ENCODE measurements at regions not wholly inside any gene's neighbourhood (a gene's known extent, or its start where the extent isn't known, plus 50 kb on each side); places are given as distances from the start of the nearest gene placed in this dataset.

DNA sequence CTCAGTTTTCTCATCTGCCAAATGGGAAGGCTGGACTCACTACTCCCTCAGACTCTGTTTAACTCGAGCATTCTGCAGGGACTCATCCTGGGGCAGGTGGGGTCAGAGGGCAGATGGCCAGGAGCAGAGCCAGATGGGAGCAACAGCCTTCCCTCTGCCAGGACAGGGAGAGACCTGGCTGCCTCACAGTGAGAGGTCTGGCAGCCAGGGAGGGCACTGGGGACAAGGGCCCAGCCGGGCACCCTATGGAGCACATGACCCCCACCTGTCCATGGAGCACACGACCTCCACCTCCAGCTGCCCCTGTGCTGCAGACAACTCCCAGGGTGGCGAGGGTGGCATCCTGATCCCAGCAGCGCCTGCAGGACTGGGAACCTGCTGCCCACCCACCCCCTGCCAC is 67.4 kb downstream of the IGLL1 start:
- Histone ChIP-seq H3K4me1 (ENCODE audit: control insufficient read depth in 1 of 2, insufficient read depth in 2 of 2, low read length in 2 of 2) (no peaks in the 10 kb centered on the region), H3K36me3 (ENCODE audit: control insufficient read depth in 1 of 2, insufficient read depth in 2 of 2, low read length in 2 of 2) (no peaks in the 10 kb centered on the region), H3K9me3 (ENCODE audit: control insufficient read depth in 1 of 2, low read length in 2 of 2) (no peaks in the 10 kb centered on the region), H3K27ac (ENCODE audit: low read length) (no peak overlapping the region), H3K4me3 (ENCODE audit: low read depth in 1 of 2, low read length in 2 of 2) (no peak overlapping the region), H3K27me3 (ENCODE audit: low read depth, low read length) (no peaks in the 10 kb centered on the region)

DNA sequence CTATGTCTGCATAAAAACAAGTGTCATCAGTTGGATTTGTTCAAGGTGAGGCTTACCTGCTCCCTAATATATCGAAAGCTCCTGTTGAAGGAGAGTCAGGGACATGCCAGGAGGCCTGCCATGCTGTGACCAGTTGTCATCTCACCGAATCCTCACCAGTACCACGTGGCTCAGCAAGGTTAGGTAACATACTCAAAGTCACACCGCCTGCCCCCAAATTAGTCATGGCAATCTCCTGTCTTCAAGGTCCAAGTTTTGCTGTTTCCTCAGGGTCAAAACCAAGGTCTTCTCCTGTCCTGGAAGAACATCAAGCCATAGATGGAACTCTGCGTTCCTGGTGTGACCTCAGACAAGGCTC is 67.8 kb downstream of the IGLL1 start:
- Histone ChIP-seq H3K36me3 (ENCODE audit: control insufficient read depth in 1 of 2, insufficient read depth in 2 of 2, low read length in 2 of 2) (no peaks in the 10 kb centered on the region), H3K27ac (ENCODE audit: low read length) (no peak overlapping the region), H3K9me3 (ENCODE audit: control insufficient read depth in 1 of 2, low read length in 2 of 2) (no peaks in the 10 kb centered on the region), H3K4me1 (ENCODE audit: control insufficient read depth in 1 of 2, insufficient read depth in 2 of 2, low read length in 2 of 2) (no peaks in the 10 kb centered on the region), H3K4me3 (ENCODE audit: low read depth in 1 of 2, low read length in 2 of 2) (no peak overlapping the region), H3K27me3 (ENCODE audit: low read depth, low read length) (no peaks in the 10 kb centered on the region)

DNA sequence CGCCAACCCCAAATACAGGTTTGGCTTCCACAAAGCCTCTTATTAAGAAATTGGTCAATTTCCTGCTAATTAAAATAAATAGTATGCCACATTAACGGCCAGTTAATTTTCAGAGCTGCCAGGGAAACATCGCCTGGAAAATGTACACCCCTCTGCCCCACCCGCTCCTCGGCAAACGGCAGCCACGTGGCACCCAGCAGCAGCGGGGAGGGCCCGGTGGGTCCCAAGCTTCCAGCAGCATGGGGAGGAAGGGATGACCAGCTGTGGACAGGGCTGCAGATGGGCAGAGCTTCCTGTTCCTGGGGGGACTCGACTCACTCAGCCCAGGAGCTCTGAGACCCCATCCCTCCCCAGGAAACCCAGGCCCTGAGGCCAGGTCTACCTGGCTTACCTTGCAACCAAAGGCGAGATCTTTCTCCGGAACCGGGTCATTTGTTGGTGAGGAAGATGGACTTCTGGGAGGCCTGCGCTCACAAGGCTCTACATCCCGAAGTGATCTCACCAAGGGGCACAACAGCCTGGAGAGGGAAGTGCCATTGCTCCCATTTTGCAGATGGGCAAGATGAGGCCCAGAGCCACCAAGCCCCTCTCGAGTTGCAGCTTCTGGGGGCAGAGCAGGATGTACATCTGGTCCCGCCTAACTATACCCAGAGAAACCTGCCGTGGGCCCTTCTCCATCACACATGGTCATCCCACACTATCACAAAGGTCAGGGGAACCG is 68.3 kb downstream of the IGLL1 start:
- H3K9me3 ChIP-seq (ENCODE audit: control insufficient read depth in 1 of 2, low read length in 2 of 2) = no peaks in the 10 kb centered on the region
- no peak overlapping the region for H3K27ac ChIP-seq (ENCODE audit: low read length)
- no peak overlapping the region for H3K4me3 ChIP-seq (ENCODE audit: low read depth in 1 of 2, low read length in 2 of 2)
- no peaks in the 10 kb centered on the region for H3K4me1 ChIP-seq (ENCODE audit: control insufficient read depth in 1 of 2, insufficient read depth in 2 of 2, low read length in 2 of 2)
- no peaks in the 10 kb centered on the region for H3K36me3 ChIP-seq (ENCODE audit: control insufficient read depth in 1 of 2, insufficient read depth in 2 of 2, low read length in 2 of 2)
- H3K27me3 ChIP-seq (ENCODE audit: low read depth, low read length) = no peaks in the 10 kb centered on the region

DNA sequence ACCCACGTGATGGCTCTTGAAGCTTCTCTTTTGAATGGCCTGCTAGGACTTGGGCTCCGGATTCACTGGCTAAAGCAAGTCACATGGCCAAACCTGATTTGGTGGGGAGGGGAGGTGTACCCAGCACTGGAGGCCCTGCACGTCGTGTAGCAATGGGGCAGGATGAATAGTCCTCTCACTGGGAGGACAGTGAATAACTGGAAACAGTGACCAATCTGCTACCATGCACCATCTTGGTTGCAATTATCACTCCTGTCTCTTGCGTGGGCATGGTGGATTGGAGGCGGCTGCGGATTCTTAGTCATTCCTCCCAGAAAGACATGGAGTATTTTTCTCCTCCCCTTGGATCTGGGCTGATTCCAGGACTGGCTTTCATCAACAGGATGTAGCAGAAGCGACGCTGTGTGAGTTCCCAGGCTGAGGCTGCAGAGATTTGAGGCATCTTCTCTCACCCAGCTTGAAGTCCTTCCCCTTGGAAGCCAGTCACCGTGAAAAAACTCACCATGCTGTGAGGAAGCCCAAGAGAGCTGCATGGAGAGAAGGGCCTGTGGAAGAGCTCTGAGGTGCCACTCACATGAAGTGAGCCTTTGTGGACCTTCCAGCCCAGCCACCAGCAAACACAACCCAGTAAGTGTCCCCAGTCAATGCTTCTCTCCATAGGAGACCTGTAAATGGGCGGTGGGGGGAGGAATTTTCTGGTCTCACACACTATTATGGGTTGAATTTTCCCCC is 70.4 kb downstream of the IGLL1 start:
- no peaks in the 10 kb centered on the region for H3K27me3 ChIP-seq (ENCODE audit: low read depth, low read length)
- no peaks in the 10 kb centered on the region for H3K36me3 ChIP-seq (ENCODE audit: control insufficient read depth in 1 of 2, insufficient read depth in 2 of 2, low read length in 2 of 2)
- H3K4me1 ChIP-seq (ENCODE audit: control insufficient read depth in 1 of 2, insufficient read depth in 2 of 2, low read length in 2 of 2) = no peaks in the 10 kb centered on the region
- H3K9me3 ChIP-seq (ENCODE audit: control insufficient read depth in 1 of 2, low read length in 2 of 2) = no peaks in the 10 kb centered on the region
- no peak overlapping the region for H3K27ac ChIP-seq (ENCODE audit: low read length)
- no peak overlapping the region for H3K4me3 ChIP-seq (ENCODE audit: low read depth in 1 of 2, low read length in 2 of 2)

DNA sequence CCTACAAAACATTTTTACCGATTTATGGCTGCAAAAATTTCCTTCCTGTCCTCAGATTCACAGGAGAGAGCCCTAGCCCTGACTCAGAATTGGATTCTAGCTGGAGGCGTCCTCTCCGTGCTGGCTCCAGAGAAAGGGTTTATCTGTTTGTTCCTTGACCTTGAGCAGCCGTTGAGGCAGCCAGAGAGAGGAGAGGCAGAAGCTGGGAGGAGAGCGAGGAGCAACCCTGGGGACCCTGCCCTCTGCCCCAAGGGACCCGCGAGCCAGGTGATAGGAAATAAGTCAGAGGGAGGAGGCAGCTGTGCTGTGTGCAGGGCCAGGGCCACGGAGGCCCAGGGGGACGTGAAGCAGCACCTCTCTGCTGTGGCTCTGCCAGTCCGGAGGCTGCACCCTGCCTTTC is 75.6 kb downstream of the IGLL1 start:
- no peak overlapping the region for H3K4me3 ChIP-seq (ENCODE audit: low read depth in 1 of 2, low read length in 2 of 2)
- H3K27me3 ChIP-seq (ENCODE audit: low read depth, low read length) = no peaks in the 10 kb centered on the region
- H3K36me3 ChIP-seq (ENCODE audit: control insufficient read depth in 1 of 2, insufficient read depth in 2 of 2, low read length in 2 of 2) = no peaks in the 10 kb centered on the region
- no peak overlapping the region for H3K27ac ChIP-seq (ENCODE audit: low read length)
- H3K9me3 ChIP-seq (ENCODE audit: control insufficient read depth in 1 of 2, low read length in 2 of 2) = no peaks in the 10 kb centered on the region
- H3K4me1 ChIP-seq (ENCODE audit: control insufficient read depth in 1 of 2, insufficient read depth in 2 of 2, low read length in 2 of 2) = no peaks in the 10 kb centered on the region

DNA sequence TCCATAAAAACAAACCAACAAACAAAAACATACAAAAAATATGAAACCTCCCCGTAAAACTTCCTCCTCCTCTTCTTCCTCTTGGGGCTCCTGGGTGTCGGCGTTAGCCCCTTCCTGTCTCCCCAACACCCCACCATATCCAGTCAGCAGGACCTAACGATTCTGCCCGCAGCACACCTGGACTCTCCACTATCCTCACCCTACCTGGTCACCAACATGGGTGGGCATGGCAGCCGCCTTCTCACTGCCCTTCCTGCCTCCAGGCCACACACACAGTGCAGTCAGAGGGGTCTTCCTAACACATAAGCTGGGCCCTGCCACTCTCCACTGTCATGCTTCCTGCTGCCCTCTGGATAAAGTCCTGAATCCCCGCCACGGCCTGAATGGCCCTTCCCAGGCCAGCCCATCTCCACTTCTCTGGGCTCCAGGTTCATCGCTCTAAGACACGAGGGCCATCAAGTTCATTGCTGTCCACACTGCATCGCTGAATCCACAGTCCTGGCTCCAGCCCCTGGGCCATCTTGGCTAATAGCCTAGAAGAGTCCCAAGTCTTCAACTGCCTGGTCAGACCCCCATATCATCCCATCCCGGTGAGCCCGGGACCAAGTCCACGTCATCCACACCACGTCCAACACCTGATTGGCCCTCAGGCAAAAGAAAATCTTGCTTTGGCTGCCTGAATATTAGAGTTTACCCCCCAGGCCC is 76.2 kb downstream of the IGLL1 start:
- no peak overlapping the region for H3K4me3 ChIP-seq (ENCODE audit: low read depth in 1 of 2, low read length in 2 of 2)
- no peaks in the 10 kb centered on the region for H3K9me3 ChIP-seq (ENCODE audit: control insufficient read depth in 1 of 2, low read length in 2 of 2)
- no peaks in the 10 kb centered on the region for H3K36me3 ChIP-seq (ENCODE audit: control insufficient read depth in 1 of 2, insufficient read depth in 2 of 2, low read length in 2 of 2)
- H3K4me1 ChIP-seq (ENCODE audit: control insufficient read depth in 1 of 2, insufficient read depth in 2 of 2, low read length in 2 of 2) = no peaks in the 10 kb centered on the region
- H3K27me3 ChIP-seq (ENCODE audit: low read depth, low read length) = no peaks in the 10 kb centered on the region
- no peak overlapping the region for H3K27ac ChIP-seq (ENCODE audit: low read length)

DNA sequence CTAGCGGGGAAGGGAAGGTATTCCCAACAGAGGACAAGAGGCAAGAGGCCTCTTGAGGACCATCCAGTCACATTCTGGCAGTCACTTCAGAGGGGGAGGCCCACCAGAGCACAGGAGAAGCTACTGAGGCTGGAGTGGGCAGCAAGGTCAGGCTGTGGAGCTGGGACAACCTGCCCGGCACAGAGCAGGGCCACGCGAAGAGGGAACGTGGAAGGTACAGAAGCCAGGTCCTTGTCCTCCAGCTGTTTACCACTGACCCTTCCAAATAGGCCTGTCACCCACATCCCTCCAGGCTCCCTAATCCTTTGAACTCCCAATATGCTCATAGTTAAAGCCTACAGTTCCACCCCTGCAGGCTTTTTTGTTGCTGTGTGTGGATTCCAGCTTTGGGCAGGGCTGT is 76.9 kb downstream of the IGLL1 start:
- Histone ChIP-seq H3K36me3 (ENCODE audit: control insufficient read depth in 1 of 2, insufficient read depth in 2 of 2, low read length in 2 of 2) (no peaks in the 10 kb centered on the region), H3K27ac (ENCODE audit: low read length) (no peak overlapping the region), H3K4me1 (ENCODE audit: control insufficient read depth in 1 of 2, insufficient read depth in 2 of 2, low read length in 2 of 2) (no peaks in the 10 kb centered on the region), H3K4me3 (ENCODE audit: low read depth in 1 of 2, low read length in 2 of 2) (no peak overlapping the region), H3K27me3 (ENCODE audit: low read depth, low read length) (no peaks in the 10 kb centered on the region), H3K9me3 (ENCODE audit: control insufficient read depth in 1 of 2, low read length in 2 of 2) (no peaks in the 10 kb centered on the region)

DNA sequence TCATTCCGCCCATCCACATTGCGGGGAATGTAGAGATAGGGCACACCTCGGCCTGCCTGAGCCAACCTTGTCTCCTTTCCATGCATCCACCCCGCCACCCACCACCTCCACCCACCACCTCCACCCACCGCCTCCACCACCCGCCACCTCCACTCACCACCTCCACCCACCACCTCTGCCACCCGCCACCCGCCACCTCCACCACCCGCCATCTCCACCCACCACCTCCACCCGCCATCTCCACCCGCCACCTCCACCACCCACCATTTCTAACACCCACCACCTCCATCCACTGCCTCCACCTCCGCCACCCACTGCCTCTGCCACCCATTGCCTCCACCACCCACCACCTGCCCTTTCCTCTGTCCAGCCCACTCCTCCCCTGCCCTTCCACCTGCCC is 78.4 kb downstream of the IGLL1 start:
- no peak overlapping the region for H3K4me3 ChIP-seq (ENCODE audit: low read depth in 1 of 2, low read length in 2 of 2)

DNA sequence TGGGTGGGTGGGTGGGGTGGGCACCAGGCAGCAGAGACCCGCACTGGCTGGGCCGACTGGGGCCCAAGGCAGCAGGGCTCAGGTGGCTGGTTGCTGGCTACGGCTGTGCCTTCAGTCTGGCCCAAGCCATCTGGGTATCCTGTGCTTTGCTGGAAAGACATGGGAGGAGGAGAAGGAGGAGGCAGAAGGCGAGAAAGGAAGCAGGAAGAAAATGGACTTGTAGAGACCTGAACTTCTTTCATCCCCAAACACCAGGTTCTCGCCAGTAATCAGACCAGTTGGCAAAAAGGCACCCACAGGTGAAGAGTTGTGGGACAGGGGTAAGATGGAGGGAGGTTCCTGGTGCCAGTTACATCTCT is 78.8 kb downstream of the IGLL1 start:
- H3K27ac ChIP-seq (ENCODE audit: low read length) = no peak overlapping the region
- H3K4me3 ChIP-seq (ENCODE audit: low read depth in 1 of 2, low read length in 2 of 2) = no peak overlapping the region
- H3K9me3 ChIP-seq (ENCODE audit: control insufficient read depth in 1 of 2, low read length in 2 of 2) = no peaks in the 10 kb centered on the region
- no peaks in the 10 kb centered on the region for H3K36me3 ChIP-seq (ENCODE audit: control insufficient read depth in 1 of 2, insufficient read depth in 2 of 2, low read length in 2 of 2)
- no peaks in the 10 kb centered on the region for H3K4me1 ChIP-seq (ENCODE audit: control insufficient read depth in 1 of 2, insufficient read depth in 2 of 2, low read length in 2 of 2)
- no peaks in the 10 kb centered on the region for H3K27me3 ChIP-seq (ENCODE audit: low read depth, low read length)

More for the DNA sequence above, 78.4 kb downstream of the IGLL1 start:
- no peaks in the 10 kb centered on the region for H3K9me3 ChIP-seq (ENCODE audit: control insufficient read depth in 1 of 2, low read length in 2 of 2)
- no peak overlapping the region for H3K27ac ChIP-seq (ENCODE audit: low read length)
- no peaks in the 10 kb centered on the region for H3K27me3 ChIP-seq (ENCODE audit: low read depth, low read length)
- no peaks in the 10 kb centered on the region for H3K4me1 ChIP-seq (ENCODE audit: control insufficient read depth in 1 of 2, insufficient read depth in 2 of 2, low read length in 2 of 2)
- H3K36me3 ChIP-seq (ENCODE audit: control insufficient read depth in 1 of 2, insufficient read depth in 2 of 2, low read length in 2 of 2) = no peaks in the 10 kb centered on the region

DNA sequence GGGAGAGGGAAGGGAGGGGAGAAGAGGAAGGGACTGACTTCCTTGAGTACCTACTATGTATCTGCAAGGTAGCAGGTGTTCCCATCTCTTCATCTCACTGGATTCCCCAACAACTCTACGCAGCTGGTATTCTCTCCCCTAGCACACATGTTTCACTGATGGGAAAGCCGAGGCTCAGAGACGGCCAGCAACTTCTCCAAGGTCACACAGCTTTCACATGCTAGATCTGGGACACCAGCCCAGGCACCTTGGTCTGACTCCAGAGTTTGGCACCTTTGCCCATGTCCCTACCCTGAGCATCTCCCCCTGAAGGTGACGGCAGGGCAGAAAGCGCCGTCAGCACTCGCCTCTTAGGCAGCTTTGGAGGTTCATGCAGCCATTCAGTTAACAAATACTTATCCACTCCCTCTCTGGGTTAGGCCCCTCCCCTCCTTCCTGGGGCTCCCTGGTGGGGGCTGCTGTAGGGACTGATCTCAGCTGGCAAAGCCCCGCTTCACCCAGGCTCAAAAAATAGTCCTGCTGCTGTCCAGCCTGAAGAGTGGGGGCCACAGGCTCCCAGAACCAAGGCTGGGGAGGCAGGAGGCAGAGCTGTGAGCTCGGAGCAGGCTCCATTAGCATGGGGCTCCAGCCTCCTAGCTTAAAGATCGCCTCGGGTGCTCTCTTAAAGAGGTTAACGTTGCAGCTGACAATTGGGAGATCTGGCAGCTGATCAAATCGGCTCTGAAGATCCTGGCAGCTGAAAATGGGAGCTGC is 79.4 kb downstream of the IGLL1 start:
- H3K9me3 ChIP-seq (ENCODE audit: control insufficient read depth in 1 of 2, low read length in 2 of 2) = no peaks in the 10 kb centered on the region
- no peak overlapping the region for H3K27ac ChIP-seq (ENCODE audit: low read length)
- no peaks in the 10 kb centered on the region for H3K4me1 ChIP-seq (ENCODE audit: control insufficient read depth in 1 of 2, insufficient read depth in 2 of 2, low read length in 2 of 2)
- H3K4me3 ChIP-seq (ENCODE audit: low read depth in 1 of 2, low read length in 2 of 2) = no peak overlapping the region
- H3K27me3 ChIP-seq (ENCODE audit: low read depth, low read length) = no peaks in the 10 kb centered on the region
- no peaks in the 10 kb centered on the region for H3K36me3 ChIP-seq (ENCODE audit: control insufficient read depth in 1 of 2, insufficient read depth in 2 of 2, low read length in 2 of 2)

DNA sequence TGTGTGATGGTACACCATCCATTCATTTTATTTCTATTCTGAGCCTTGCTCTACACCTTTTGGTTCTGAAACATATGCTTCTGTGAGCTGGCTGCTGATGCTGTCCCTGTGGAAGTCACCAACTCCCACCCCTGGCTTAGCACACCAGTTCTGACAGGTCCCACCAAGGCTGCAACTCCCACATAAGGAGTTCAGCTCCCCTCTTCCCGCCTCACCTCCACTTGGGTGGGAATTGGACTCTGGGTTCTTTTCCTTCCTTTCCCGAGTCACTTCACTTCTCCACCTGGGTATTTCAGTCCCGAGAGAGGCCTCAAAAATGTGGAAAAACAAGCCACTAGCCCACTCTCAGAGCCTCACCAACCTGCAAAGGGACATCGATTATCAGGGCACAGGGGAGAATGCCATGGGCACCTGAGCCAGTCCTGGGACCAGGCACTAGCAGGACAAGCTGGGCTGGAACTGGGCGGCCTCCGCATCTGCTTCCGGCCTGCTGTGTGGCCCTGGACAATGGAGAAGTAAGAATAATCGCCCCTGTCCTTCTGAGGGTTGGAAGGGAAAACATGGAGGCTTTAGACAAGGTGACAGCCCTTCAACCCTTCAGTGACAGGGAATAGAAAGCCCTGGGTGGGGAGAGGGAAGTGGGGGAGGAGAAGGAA is 80.1 kb downstream of the IGLL1 start:
- no peak overlapping the region for H3K4me3 ChIP-seq (ENCODE audit: low read depth in 1 of 2, low read length in 2 of 2)
- no peaks in the 10 kb centered on the region for H3K9me3 ChIP-seq (ENCODE audit: control insufficient read depth in 1 of 2, low read length in 2 of 2)
- no peaks in the 10 kb centered on the region for H3K27me3 ChIP-seq (ENCODE audit: low read depth, low read length)
- H3K27ac ChIP-seq (ENCODE audit: low read length) = no peak overlapping the region
- H3K4me1 ChIP-seq (ENCODE audit: control insufficient read depth in 1 of 2, insufficient read depth in 2 of 2, low read length in 2 of 2) = no peaks in the 10 kb centered on the region
- no peaks in the 10 kb centered on the region for H3K36me3 ChIP-seq (ENCODE audit: control insufficient read depth in 1 of 2, insufficient read depth in 2 of 2, low read length in 2 of 2)
